Liver (tissue), 7 donors: ENCODE measurements at regions not wholly inside any gene's neighbourhood (a gene's known extent, or its start where the extent isn't known, plus 50 kb on each side); places are given as distances from the start of the nearest gene placed in this dataset.

ENCODE experiments used
- DNase-seq: peaks from one replicate; pipeline ENCODE4 v3.0.0-alpha.2; 2017; ENCODE audit warnings: low spot score
- H3K27ac ChIP-seq, 2 donors: one replicate each; pipeline ENCODE4 v1.7.0; 2013; ENCODE audit warnings: inconsistent platforms in 2 of 2, low read length in 2 of 2, control low read depth in 1 of 2, low read depth in 1 of 2, mild to moderate bottlenecking in 1 of 2
- H3K27me3 ChIP-seq, 4 donors: one replicate each; pipeline versions ENCODE4 v1.6.1 to v1.7.0; 2013; ENCODE audit warnings: low read length in 3 of 4, inconsistent platforms in 1 of 4, mild to moderate bottlenecking in 1 of 4, moderate library complexity in 1 of 4; ENCODE audit not compliant: control insufficient read depth in 4 of 4, insufficient read depth in 4 of 4
- H3K36me3 ChIP-seq, 4 donors: one replicate each; pipeline versions ENCODE4 v1.6.1 to v1.7.0; 2013; ENCODE audit warnings: low read length in 3 of 4, mild to moderate bottlenecking in 3 of 4, low read depth in 1 of 4, moderate library complexity in 1 of 4; ENCODE audit not compliant: control insufficient read depth in 4 of 4, insufficient read depth in 3 of 4
- H3K4me1 ChIP-seq, 4 donors: one replicate each; pipeline versions ENCODE4 v1.6.1 to v1.7.0; 2013; ENCODE audit warnings: low read length in 3 of 4, mild to moderate bottlenecking in 3 of 4, moderate library complexity in 1 of 4; ENCODE audit not compliant: control insufficient read depth in 4 of 4, insufficient read depth in 4 of 4
- H3K4me3 ChIP-seq, 3 donors: one replicate each; pipeline versions ENCODE4 v1.6.1 to v1.7.0; 2013; ENCODE audit warnings: low read length in 3 of 3, control low read depth in 1 of 3, low read depth in 1 of 3, mild to moderate bottlenecking in 1 of 3
- H3K9ac ChIP-seq, 2 donors: one replicate each; pipeline ENCODE4 v1.7.0; 2013; ENCODE audit warnings: low read length in 2 of 2, mild to moderate bottlenecking in 2 of 2, moderate library complexity in 2 of 2, control low read depth in 1 of 2, low read depth in 1 of 2
- H3K9me3 ChIP-seq, 4 donors: one replicate each; pipeline versions ENCODE4 v1.6.1 to v1.7.0; 2013; ENCODE audit warnings: low read length in 3 of 4; ENCODE audit not compliant: control insufficient read depth in 4 of 4
- FOXA1 ChIP-seq: IDR thresholded peaks from 2 replicates; pipeline ENCODE4 v1.6.1; 2016; ENCODE audit warnings: antibody characterized with exemption
- HNF4G ChIP-seq: IDR thresholded peaks from 2 replicates; pipeline ENCODE4 v1.6.1; 2016; ENCODE audit warnings: antibody characterized with exemption
- NR2F2 ChIP-seq: IDR thresholded peaks from 2 replicates; pipeline ENCODE4 v1.6.1; 2016; ENCODE audit warnings: antibody characterized with exemption
- RAD21 ChIP-seq, 2 donors: IDR thresholded peaks; 2 replicates each; pipeline ENCODE4 v1.6.1; 2016; ENCODE audit warnings: antibody characterized with exemption in 2 of 2, mild to moderate bottlenecking in 2 of 2
- RXRA ChIP-seq, 2 donors: IDR thresholded peaks; 2 replicates each; pipeline ENCODE4 v1.6.1; 2017 to 2018; ENCODE audit warnings: antibody characterized with exemption in 2 of 2, mild to moderate bottlenecking in 1 of 2
- TAF1 ChIP-seq: conservative IDR thresholded peaks from 2 replicates; pipeline ENCODE4 v1.6.1; 2016; ENCODE audit warnings: antibody characterized with exemption, mild to moderate bottlenecking
- WGBS: extraction: QIAGEN DNeasy Blood & Tissue Kit; methylation state at CpG from one replicate; pipeline ENCODE4 v1.1.7; 2013; 5-methylcytosine and 5-hydroxymethylcytosine counted together
- TF ChIP-seq, protein P1 (sequence below): IDR thresholded peaks from 2 replicates; pipeline ENCODE4 v1.6.1; 2016; ENCODE audit warnings: antibody characterized with exemption
- TF ChIP-seq, protein P2 (sequence below): IDR thresholded peaks from 2 replicates; pipeline ENCODE4 v1.6.1; 2016; ENCODE audit warnings: antibody characterized with exemption
- TF ChIP-seq, protein P3 (sequence below): IDR thresholded peaks from 2 replicates; pipeline ENCODE4 v1.6.1; 2016; ENCODE audit warnings: antibody characterized with exemption, mild to moderate bottlenecking
- donor health status: healthy.
- donor health status: healthy.
- donor health status: healthy.
- donor health status: healthy.

DNA sequence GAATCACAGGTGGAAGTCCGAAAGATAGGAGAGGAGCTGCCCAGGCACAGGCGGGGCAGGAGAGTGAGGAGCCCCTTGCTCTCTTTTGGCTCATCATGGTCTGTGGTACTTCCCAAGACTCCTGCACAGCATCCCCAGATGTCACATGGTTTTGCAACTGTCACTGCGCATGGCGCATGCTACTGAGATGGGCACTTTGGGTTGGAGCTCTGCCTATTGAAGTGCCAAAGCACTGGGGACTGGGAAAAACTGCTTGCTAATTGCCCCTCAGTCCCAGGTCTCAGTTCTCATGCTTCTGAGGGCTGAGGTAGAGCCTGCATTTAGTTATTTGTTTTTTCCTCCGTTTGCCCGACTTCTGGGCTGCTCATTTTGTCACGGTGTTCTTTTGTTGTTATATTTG lies 156.8 kb upstream of the CDH13 start:
- TF ChIP-seq HNF4G (no peak), FOXA1 (no peak)
- TF ChIP-seq, protein P1, sequence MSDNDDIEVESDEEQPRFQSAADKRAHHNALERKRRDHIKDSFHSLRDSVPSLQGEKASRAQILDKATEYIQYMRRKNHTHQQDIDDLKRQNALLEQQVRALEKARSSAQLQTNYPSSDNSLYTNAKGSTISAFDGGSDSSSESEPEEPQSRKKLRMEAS: no peak
- H3K4me1 ChIP-seq: peaks cover 2 to 6% (median 4%) of the 10 kb centered on the region in 4 donors
- H3K27me3 ChIP-seq: no peaks in the 10 kb centered on the region
- no peaks in the 10 kb centered on the region for H3K36me3 ChIP-seq
- H3K9me3 ChIP-seq: no peaks in the 10 kb centered on the region
- no peak overlapping the region for H3K4me3 ChIP-seq
- no peak for DNase-seq
- no peak overlapping the region for H3K27ac ChIP-seq
- 90% methylated on average over 7 of the region's 7 CpGs for WGBS
- no peak overlapping the region for H3K9ac ChIP-seq

DNA sequence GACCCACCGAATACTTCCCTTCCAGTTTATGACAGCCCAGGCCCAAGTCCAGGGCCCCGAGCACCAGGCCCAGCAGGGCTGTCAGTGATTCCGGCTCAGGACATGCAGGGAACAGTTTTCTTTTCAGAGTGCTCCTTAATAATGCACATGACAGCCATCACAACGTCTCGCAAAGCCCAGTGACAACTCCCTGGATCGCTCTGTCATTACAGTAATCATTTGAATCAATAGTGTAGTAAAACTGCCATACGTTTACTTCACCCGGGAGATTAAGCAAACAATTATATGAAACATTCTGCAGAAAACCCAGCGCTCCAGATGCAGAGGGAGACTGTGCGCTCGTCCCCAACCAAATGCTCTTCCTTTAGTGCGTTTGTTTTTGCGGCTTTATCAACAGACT lies 162.6 kb upstream of the CDH13 start:
- no peaks in the 10 kb centered on the region for H3K36me3 ChIP-seq
- peaks cover 0 to 4% (median 0%) of the 10 kb centered on the region in 4 donors for H3K27me3 ChIP-seq
- no peaks in the 10 kb centered on the region for H3K4me1 ChIP-seq
- H3K9me3 ChIP-seq: no peaks in the 10 kb centered on the region
- no peak overlapping the region for H3K9ac ChIP-seq
- DNase-seq: no peak
- WGBS: 79% methylated on average over 13 of the region's 13 CpGs
- TF ChIP-seq, protein P1: no peak
- no peak for TF ChIP-seq TAF1
- TF ChIP-seq, protein P2, sequence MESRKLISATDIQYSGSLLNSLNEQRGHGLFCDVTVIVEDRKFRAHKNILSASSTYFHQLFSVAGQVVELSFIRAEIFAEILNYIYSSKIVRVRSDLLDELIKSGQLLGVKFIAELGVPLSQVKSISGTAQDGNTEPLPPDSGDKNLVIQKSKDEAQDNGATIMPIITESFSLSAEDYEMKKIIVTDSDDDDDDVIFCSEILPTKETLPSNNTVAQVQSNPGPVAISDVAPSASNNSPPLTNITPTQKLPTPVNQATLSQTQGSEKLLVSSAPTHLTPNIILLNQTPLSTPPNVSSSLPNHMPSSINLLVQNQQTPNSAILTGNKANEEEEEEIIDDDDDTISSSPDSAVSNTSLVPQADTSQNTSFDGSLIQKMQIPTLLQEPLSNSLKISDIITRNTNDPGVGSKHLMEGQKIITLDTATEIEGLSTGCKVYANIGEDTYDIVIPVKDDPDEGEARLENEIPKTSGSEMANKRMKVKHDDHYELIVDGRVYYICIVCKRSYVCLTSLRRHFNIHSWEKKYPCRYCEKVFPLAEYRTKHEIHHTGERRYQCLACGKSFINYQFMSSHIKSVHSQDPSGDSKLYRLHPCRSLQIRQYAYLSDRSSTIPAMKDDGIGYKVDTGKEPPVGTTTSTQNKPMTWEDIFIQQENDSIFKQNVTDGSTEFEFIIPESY: no peak
- no peak for TF ChIP-seq NR2F2
- H3K27ac ChIP-seq: no peak overlapping the region
- H3K4me3 ChIP-seq: no peak overlapping the region

DNA sequence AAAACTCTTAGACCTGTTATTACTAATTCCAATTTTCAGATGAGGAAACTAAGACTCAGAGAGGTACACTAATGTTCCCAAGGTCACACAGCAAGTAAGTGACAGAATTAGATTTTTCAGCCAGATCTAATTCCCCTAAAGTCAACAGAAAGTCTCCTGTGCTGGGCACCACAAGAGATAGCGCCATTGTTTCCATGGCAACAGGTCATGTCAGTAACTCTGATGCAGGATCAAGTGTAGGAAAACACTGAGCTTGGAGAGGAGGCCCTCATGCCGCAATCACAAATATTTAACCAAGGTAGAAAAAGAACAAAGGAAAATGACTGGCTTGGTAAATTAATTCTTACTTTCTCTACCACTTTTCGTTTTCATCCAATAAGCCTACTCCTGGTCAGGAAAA lies 166.0 kb upstream of the CDH13 start:
- Histone ChIP-seq H3K27me3 (peaks cover 0 to 4% (median 0%) of the 10 kb centered on the region in 4 donors), H3K9me3 (no peaks in the 10 kb centered on the region), H3K27ac (no peak overlapping the region), H3K9ac (no peak overlapping the region), H3K4me3 (no peak overlapping the region), H3K36me3 (no peaks in the 10 kb centered on the region), H3K4me1 (no peaks in the 10 kb centered on the region)
- 49% methylated on average over 3 of the region's 3 CpGs for WGBS
- no peak for DNase-seq
- TF ChIP-seq RAD21 (IDR thresholded peaks at IDR 0.05) (no peak), RXRA (IDR thresholded peaks at IDR 0.05) (no peak), TAF1 (no peak)
- TF ChIP-seq, protein P1: no peak
- TF ChIP-seq, protein P3, sequence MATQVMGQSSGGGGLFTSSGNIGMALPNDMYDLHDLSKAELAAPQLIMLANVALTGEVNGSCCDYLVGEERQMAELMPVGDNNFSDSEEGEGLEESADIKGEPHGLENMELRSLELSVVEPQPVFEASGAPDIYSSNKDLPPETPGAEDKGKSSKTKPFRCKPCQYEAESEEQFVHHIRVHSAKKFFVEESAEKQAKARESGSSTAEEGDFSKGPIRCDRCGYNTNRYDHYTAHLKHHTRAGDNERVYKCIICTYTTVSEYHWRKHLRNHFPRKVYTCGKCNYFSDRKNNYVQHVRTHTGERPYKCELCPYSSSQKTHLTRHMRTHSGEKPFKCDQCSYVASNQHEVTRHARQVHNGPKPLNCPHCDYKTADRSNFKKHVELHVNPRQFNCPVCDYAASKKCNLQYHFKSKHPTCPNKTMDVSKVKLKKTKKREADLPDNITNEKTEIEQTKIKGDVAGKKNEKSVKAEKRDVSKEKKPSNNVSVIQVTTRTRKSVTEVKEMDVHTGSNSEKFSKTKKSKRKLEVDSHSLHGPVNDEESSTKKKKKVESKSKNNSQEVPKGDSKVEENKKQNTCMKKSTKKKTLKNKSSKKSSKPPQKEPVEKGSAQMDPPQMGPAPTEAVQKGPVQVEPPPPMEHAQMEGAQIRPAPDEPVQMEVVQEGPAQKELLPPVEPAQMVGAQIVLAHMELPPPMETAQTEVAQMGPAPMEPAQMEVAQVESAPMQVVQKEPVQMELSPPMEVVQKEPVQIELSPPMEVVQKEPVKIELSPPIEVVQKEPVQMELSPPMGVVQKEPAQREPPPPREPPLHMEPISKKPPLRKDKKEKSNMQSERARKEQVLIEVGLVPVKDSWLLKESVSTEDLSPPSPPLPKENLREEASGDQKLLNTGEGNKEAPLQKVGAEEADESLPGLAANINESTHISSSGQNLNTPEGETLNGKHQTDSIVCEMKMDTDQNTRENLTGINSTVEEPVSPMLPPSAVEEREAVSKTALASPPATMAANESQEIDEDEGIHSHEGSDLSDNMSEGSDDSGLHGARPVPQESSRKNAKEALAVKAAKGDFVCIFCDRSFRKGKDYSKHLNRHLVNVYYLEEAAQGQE: no peak
